HEK293 (cell line): ENCODE measurements at regions not wholly inside any gene's neighbourhood (a gene's known extent, or its start where the extent isn't known, plus 50 kb on each side); places are given as distances from the start of the nearest gene placed in this dataset.

Source experiments
- ZFP3 ChIP-seq: fragments of 450-650 bp; formaldehyde crosslinking; IDR thresholded peaks from 2 replicates; pipeline ENCODE4 v1.5.1; 2016; ENCODE audit warnings: low read depth, missing biosample characterization, missing genetic modification characterization
- ZNF121 ChIP-seq: fragments of 450-650 bp; formaldehyde crosslinking; IDR thresholded peaks from 2 replicates; pipeline ENCODE4 v1.5.1; 2016; ENCODE audit warnings: missing biosample characterization, missing genetic modification characterization
- ZNF23 ChIP-seq: fragments of 450-650 bp; formaldehyde crosslinking; IDR thresholded peaks from 2 replicates; pipeline ENCODE4 v1.5.1; 2016; ENCODE audit warnings: missing biosample characterization, missing genetic modification characterization, borderline replicate concordance
- ZNF660 ChIP-seq: fragments of 450-650 bp; IDR thresholded peaks from 2 replicates; pipeline ENCODE4 v1.5.1; 2018; ENCODE audit warnings: missing biosample characterization, mild to moderate bottlenecking, missing genetic modification characterization
- TF ChIP-seq, protein P1 (sequence below): fragments of 450-650 bp; formaldehyde crosslinking; IDR thresholded peaks from 2 replicates; pipeline ENCODE4 v1.5.1; 2016; ENCODE audit warnings: missing biosample characterization, missing genetic modification characterization
- TF ChIP-seq, protein P2 (sequence below): fragments of 450-650 bp; formaldehyde crosslinking; IDR thresholded peaks from 2 replicates; pipeline ENCODE4 v1.5.1; 2016; ENCODE audit warnings: missing biosample characterization, missing genetic modification characterization
- TF ChIP-seq, protein P3 (sequence below): fragments of 450-650 bp; formaldehyde crosslinking; IDR thresholded peaks from 2 replicates; pipeline ENCODE4 v1.5.1; 2017; ENCODE audit warnings: missing biosample characterization, mild to moderate bottlenecking, missing genetic modification characterization, moderate library complexity

DNA sequence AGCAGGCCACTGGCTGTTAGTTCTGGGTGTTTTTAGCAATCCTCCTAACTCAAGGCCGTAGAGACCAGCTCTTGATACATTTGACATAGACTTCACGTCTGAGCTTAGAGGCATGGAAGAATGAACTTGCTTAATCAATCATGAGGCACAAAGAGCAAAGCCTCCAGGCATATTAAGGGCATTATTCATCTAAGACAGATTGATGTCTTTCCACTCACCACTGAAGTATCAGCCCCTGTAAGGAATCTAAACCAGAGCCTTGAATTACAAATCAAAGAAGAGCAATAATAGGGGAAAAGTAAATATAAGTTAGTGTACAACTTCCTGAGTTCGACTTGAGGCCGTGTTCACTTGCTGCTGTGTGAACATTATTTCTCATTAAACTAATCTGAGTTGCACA, 1470.7 kb downstream of the AACS start:
- TF ChIP-seq, protein P1, sequence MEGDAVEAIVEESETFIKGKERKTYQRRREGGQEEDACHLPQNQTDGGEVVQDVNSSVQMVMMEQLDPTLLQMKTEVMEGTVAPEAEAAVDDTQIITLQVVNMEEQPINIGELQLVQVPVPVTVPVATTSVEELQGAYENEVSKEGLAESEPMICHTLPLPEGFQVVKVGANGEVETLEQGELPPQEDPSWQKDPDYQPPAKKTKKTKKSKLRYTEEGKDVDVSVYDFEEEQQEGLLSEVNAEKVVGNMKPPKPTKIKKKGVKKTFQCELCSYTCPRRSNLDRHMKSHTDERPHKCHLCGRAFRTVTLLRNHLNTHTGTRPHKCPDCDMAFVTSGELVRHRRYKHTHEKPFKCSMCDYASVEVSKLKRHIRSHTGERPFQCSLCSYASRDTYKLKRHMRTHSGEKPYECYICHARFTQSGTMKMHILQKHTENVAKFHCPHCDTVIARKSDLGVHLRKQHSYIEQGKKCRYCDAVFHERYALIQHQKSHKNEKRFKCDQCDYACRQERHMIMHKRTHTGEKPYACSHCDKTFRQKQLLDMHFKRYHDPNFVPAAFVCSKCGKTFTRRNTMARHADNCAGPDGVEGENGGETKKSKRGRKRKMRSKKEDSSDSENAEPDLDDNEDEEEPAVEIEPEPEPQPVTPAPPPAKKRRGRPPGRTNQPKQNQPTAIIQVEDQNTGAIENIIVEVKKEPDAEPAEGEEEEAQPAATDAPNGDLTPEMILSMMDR (tag by site-specific recombination) = no peak
- no peak for TF ChIP-seq ZNF23 (tag by site-specific recombination)
- TF ChIP-seq ZFP3 (tag by site-specific recombination) = no peak
- TF ChIP-seq, protein P2, sequence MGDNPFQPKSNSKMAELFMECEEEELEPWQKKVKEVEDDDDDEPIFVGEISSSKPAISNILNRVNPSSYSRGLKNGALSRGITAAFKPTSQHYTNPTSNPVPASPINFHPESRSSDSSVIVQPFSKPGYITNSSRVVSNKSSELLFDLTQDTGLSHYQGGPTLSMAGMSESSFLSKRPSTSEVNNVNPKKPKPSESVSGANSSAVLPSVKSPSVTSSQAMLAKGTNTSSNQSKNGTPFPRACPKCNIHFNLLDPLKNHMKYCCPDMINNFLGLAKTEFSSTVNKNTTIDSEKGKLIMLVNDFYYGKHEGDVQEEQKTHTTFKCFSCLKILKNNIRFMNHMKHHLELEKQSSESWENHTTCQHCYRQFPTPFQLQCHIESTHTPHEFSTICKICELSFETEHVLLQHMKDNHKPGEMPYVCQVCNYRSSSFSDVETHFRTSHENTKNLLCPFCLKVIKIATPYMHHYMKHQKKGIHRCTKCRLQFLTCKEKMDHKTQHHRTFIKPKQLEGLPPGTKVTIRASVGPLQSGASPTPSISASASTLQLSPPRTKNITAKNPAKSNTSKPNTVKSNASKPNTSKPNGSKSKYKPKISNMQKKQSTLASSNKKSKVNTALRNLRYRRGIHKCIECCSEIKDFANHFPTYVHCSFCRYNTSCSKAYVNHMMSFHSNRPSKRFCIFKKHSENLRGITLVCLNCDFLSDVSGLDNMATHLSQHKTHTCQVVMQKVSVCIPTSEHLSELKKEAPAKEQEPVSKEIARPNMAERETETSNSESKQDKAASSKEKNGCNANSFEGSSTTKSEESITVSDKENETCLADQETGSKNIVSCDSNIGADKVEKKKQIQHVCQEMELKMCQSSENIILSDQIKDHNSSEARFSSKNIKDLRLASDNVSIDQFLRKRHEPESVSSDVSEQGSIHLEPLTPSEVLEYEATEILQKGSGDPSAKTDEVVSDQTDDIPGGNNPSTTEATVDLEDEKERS (tag by site-specific recombination) = no peak
- no peak for TF ChIP-seq ZNF121 (tag by site-specific recombination)
- TF ChIP-seq, protein P3, sequence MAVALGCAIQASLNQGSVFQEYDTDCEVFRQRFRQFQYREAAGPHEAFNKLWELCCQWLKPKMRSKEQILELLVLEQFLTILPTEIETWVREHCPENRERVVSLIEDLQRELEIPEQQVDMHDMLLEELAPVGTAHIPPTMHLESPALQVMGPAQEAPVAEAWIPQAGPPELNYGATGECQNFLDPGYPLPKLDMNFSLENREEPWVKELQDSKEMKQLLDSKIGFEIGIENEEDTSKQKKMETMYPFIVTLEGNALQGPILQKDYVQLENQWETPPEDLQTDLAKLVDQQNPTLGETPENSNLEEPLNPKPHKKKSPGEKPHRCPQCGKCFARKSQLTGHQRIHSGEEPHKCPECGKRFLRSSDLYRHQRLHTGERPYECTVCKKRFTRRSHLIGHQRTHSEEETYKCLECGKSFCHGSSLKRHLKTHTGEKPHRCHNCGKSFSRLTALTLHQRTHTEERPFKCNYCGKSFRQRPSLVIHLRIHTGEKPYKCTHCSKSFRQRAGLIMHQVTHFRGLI (tag by site-specific recombination) = no peak
- no peak for TF ChIP-seq ZNF660 (tag by site-specific recombination)
